ENCODE measurements at regions not wholly inside any gene's neighbourhood (a gene's known extent, or its start where the extent isn't known, plus 50 kb on each side); places are given as distances from the start of the nearest gene placed in this dataset.

- no peak for DNase-seq (ENCODE audit: low read depth in 1 of 2, low spot score in 2 of 2)
- no peak overlapping the region for H2AFZ ChIP-seq (ENCODE audit: low read length)
- H2BK5ac ChIP-seq (ENCODE audit: low read depth, low read length): no peak overlapping the region
- no peaks in the 10 kb centered on the region for H3K23me2 ChIP-seq (ENCODE audit: low read depth, low read length)
- H3K56ac ChIP-seq (replicated peaks; ENCODE audit: insufficient read length, low read depth, low read length): no peak overlapping the region
- POLR2A ChIA-PET (ENCODE audit: partially characterized antibody): no interaction called here
- no peak overlapping the region for H3K4me2 ChIP-seq (ENCODE audit: insufficient read depth in 1 of 2, low read depth in 2 of 2, low read length in 2 of 2)
- H4K20me1 ChIP-seq (replicated peaks in 1 of 2; ENCODE audit: control insufficient read depth in 1 of 2, insufficient read depth in 2 of 2, low read length in 2 of 2): no peaks in the 10 kb centered on the region
- H2BK20ac ChIP-seq (ENCODE audit: low read length): no peak overlapping the region
- H2BK15ac ChIP-seq (ENCODE audit: low read length): no peak overlapping the region
- CTCF ChIA-PET (ENCODE audit: partially characterized antibody): interaction anchor here (2.3 kb wide), 1 partner anchor 16 kb away, joined by 7 read pairs; no protein-coding TSS in a partner anchor
- H4K5ac ChIP-seq (ENCODE audit: insufficient read length, low read depth, low read length): no peak overlapping the region
- H3K23ac ChIP-seq (ENCODE audit: insufficient read length): no peak overlapping the region
- H3K4me1 ChIP-seq (replicated peaks in 1 of 4; ENCODE audit: control insufficient read depth in 3 of 4, insufficient read depth in 4 of 4, low read length in 3 of 4): no peaks in the 10 kb centered on the region
- no peaks in the 10 kb centered on the region for H3K79me1 ChIP-seq (ENCODE audit: low read depth, low read length)
- no peak overlapping the region for H3K4me3 ChIP-seq (ENCODE audit: extremely low read depth in 1 of 4, insufficient read depth in 2 of 4, low read depth in 3 of 4, low read length in 4 of 4)
- no peak overlapping the region for H3K18ac ChIP-seq (ENCODE audit: extremely low read depth, low read length)
- TF ChIP-seq TCF12 (IDR thresholded peaks at IDR 0.05; ENCODE audit: low read depth, low read length) (no peak), TEAD4 (IDR thresholded peaks at IDR 0.05; ENCODE audit: low read depth, low read length) (no peak), CTCF (IDR thresholded peaks at IDR 0.05; ENCODE audit: control extremely low read depth in 1 of 3, insufficient read depth in 1 of 3, low read depth in 1 of 3, low read length in 3 of 3) (no peak), JUND (IDR thresholded peaks at IDR 0.05; ENCODE audit: low read length) (no peak), KDM4A (IDR thresholded peaks at IDR 0.05; ENCODE audit: low read depth, low read length, severe bottlenecking) (no peak), ASH2L (IDR thresholded peaks at IDR 0.05; ENCODE audit: low read length) (no peak), GTF2F1 (IDR thresholded peaks at IDR 0.05; ENCODE audit: borderline replicate concordance, low read depth, low read length) (no peak), SP2 (IDR thresholded peaks at IDR 0.05; ENCODE audit: low read length) (no peak), SIN3A (conservative IDR thresholded peaks at IDR 0.05 in 1 of 2, IDR thresholded peaks at IDR 0.05 in 1 of 2; ENCODE audit: low read depth in 1 of 2, low read length in 2 of 2) (no peak), KDM5A (IDR thresholded peaks at IDR 0.05; ENCODE audit: low read length) (no peak), EGR1 (IDR thresholded peaks at IDR 0.05; ENCODE audit: borderline replicate concordance, low read depth, low read length) (no peak)
- H2AK5ac ChIP-seq (ENCODE audit: low read depth, low read length): no peak overlapping the region
- no peak overlapping the region for H3K4ac ChIP-seq (replicated peaks; ENCODE audit: insufficient read length, low read depth, low read length)
- H4K91ac ChIP-seq (replicated peaks; ENCODE audit: insufficient read length, low read length): no peak overlapping the region
- no peak for FAIRE-seq
- H3K36me3 ChIP-seq (ENCODE audit: control insufficient read depth in 2 of 4, insufficient read depth in 4 of 4, low read length in 3 of 4): no peaks in the 10 kb centered on the region
- H3K14ac ChIP-seq (ENCODE audit: insufficient read length): no peak overlapping the region
- no peak overlapping the region for H3K27ac ChIP-seq (ENCODE audit: low read depth, low read length)
- no peak overlapping the region for H2BK120ac ChIP-seq (replicated peaks; ENCODE audit: low read depth, low read length)
- H4K8ac ChIP-seq (ENCODE audit: extremely low read depth, insufficient read depth, low read length): no peak overlapping the region
- no peaks in the 10 kb centered on the region for H3K9me3 ChIP-seq (ENCODE audit: insufficient read depth in 2 of 2, low read depth in 1 of 2, low read length in 1 of 2)
- no peak overlapping the region for H2BK12ac ChIP-seq (ENCODE audit: low read depth, low read length)
- no peaks in the 10 kb centered on the region for H3K79me2 ChIP-seq (ENCODE audit: control insufficient read depth in 1 of 2, insufficient read depth in 2 of 2, low read length in 2 of 2)
- no peak overlapping the region for H3K9ac ChIP-seq (replicated peaks in 1 of 4; ENCODE audit: extremely low read depth in 1 of 4, low read depth in 3 of 4, low read length in 3 of 4)
- no peaks in the 10 kb centered on the region for H3K27me3 ChIP-seq (replicated peaks in 1 of 4; ENCODE audit: control insufficient read depth in 3 of 4, extremely low read depth in 1 of 4, insufficient read depth in 3 of 4, low read length in 3 of 4)
These were observed 189.5 kb downstream of the SLCO4C1 start for GRCh38 chr5:102106599-102106998.

Data from H1 (cell line).